Choroid plexus epithelial cell (primary cell): ENCODE measurements at regions not wholly inside any gene's neighbourhood (a gene's known extent, or its start where the extent isn't known, plus 50 kb on each side); places are given as distances from the start of the nearest gene placed in this dataset.
"Not testable (repeated sequence)": the region's sequence is repeated elsewhere in the genome, so short reads cannot be mapped to it uniquely, and the experiment has no call there.

Source experiments
- DNase-seq: peaks from one replicate; pipeline ENCODE4 v3.0.0-alpha.2; 2010; ENCODE audit warnings: low read depth
- H3K4me3 ChIP-seq: 2 replicates; pipeline ENCODE4 v1.5.1; 2011; ENCODE audit warnings: low read depth, mild to moderate bottlenecking, control low read depth, low read length, moderate library complexity
- CTCF ChIP-seq: conservative IDR thresholded peaks from 2 replicates; pipeline ENCODE4 v1.5.1; 2011; ENCODE audit warnings: low read depth, mild to moderate bottlenecking, control low read depth, inconsistent platforms, low read length, moderate library complexity

GRCh38 chr9:64370344-64370743 lies 914.7 kb downstream of the FOXD4L5 start:
- not testable (repeated sequence) for H3K4me3 ChIP-seq, DNase-seq

GRCh38 chr9:64369644-64370043 lies 915.4 kb downstream of the FOXD4L5 start:
- DNase-seq, H3K4me3 ChIP-seq: not testable (repeated sequence)

- DNase-seq, H3K4me3 ChIP-seq: not testable (repeated sequence)
- peak; percentile 27 for TF ChIP-seq CTCF
Measured at GRCh38 chr9:64369114-64369513, 915.9 kb downstream of the FOXD4L5 start.

GRCh38 chr9:64368644-64368942 lies 916.4 kb downstream of the FOXD4L5 start:
- DNase-seq, H3K4me3 ChIP-seq: not testable (repeated sequence)

GRCh38 chr9:64367826-64368643 lies 917.0 kb downstream of the FOXD4L5 start:
- not testable (repeated sequence) for H3K4me3 ChIP-seq, DNase-seq
